GM12892 (cell line): ENCODE measurements at regions not wholly inside any gene's neighbourhood (a gene's known extent, or its start where the extent isn't known, plus 50 kb on each side); places are given as distances from the start of the nearest gene placed in this dataset.

Source experiments
- DNase-seq: peaks from one replicate; pipeline ENCODE4 v3.0.0; 2011; ENCODE audit not compliant: insufficient read length
- FAIRE-seq: peaks from 2 replicates; lab custom pipeline; 2011; peaks lifted over from hg19 to GRCh38; lab: Jason Lieb, UNC
- POLR2A ChIP-seq: IDR thresholded peaks from 2 replicates; pipeline ENCODE4 v1.6.1; 2011; ENCODE audit warnings: low read depth, low read length, control low read depth
- POLR2AphosphoS5 ChIP-seq: IDR thresholded peaks from 2 replicates; pipeline ENCODE4 v1.6.1; 2011; ENCODE audit warnings: low read depth, low read length, control low read depth
- TAF1 ChIP-seq: IDR thresholded peaks from 2 replicates; pipeline ENCODE4 v1.6.1; 2011; ENCODE audit warnings: low read depth, mild to moderate bottlenecking, control low read depth, low read length, borderline replicate concordance

- DNase-seq: no peak
- FAIRE-seq: peak; percentile 61
- no peak for TF ChIP-seq POLR2A
- TF ChIP-seq POLR2AphosphoS5: no peak
- TF ChIP-seq TAF1: no peak
Observed at GRCh38 chrX:8971116-8971515, 62.8 kb downstream of the FAM9B start.

- no peak for DNase-seq
- no peak for FAIRE-seq
- no peak for TF ChIP-seq TAF1
- no peak for TF ChIP-seq POLR2AphosphoS5
- no peak for TF ChIP-seq POLR2A
Observed at GRCh38 chrX:8969378-8969777, 64.5 kb downstream of the FAM9B start.

- FAIRE-seq (no peak), DNase-seq (no peak)
- TF ChIP-seq POLR2AphosphoS5: no peak
- no peak for TF ChIP-seq TAF1
- no peak for TF ChIP-seq POLR2A
Observed at GRCh38 chrX:8967461-8967860, 66.5 kb downstream of the FAM9B start.

GRCh38 chrX:8960957-8961468 is 72.9 kb downstream of the FAM9B start:
- DNase-seq: no peak
- FAIRE-seq: no peak
- no peak for TF ChIP-seq POLR2A
- TF ChIP-seq POLR2AphosphoS5: no peak
- no peak for TF ChIP-seq TAF1

- DNase-seq (no peak), FAIRE-seq (no peak)
- TF ChIP-seq POLR2A: no peak
- TF ChIP-seq POLR2AphosphoS5: no peak
- no peak for TF ChIP-seq TAF1
Observed at GRCh38 chrX:8955511-8955910, 78.4 kb downstream of the FAM9B start.

GRCh38 chrX:8946563-8946962 is 87.4 kb downstream of the FAM9B start:
- FAIRE-seq: no peak
- no peak for DNase-seq
- TF ChIP-seq TAF1: no peak
- no peak for TF ChIP-seq POLR2AphosphoS5
- no peak for TF ChIP-seq POLR2A

GRCh38 chrX:8939322-8939721 is 94.6 kb downstream of the FAM9B start:
- FAIRE-seq: no peak
- TF ChIP-seq POLR2AphosphoS5: no peak
- no peak for TF ChIP-seq TAF1
- TF ChIP-seq POLR2A: no peak
- DNase-seq: no peak

GRCh38 chrX:8927701-8928100 is 106.2 kb downstream of the FAM9B start:
- DNase-seq (no peak), FAIRE-seq (no peak)
- TF ChIP-seq TAF1 (no peak), POLR2AphosphoS5 (no peak), POLR2A (no peak)

- no peak for FAIRE-seq
- TF ChIP-seq POLR2AphosphoS5 (no peak), POLR2A (no peak)
- no peak for DNase-seq
Observed at GRCh38 chrX:8927066-8927635, 106.8 kb downstream of the FAM9B start.

GRCh38 chrX:8921615-8922014 is 112.3 kb downstream of the FAM9B start:
- FAIRE-seq (no peak), DNase-seq (no peak)
- TF ChIP-seq POLR2A (no peak), POLR2AphosphoS5 (no peak), TAF1 (no peak)

GRCh38 chrX:8919801-8920200 is 114.1 kb downstream of the FAM9B start:
- no peak for DNase-seq
- TF ChIP-seq TAF1: no peak
- TF ChIP-seq POLR2AphosphoS5: no peak
- TF ChIP-seq POLR2A: no peak
- no peak for FAIRE-seq

GRCh38 chrX:8916697-8917096 is 115.5 kb upstream of the FAM9A start:
- no peak for DNase-seq
- TF ChIP-seq TAF1: no peak
- no peak for TF ChIP-seq POLR2A
- no peak for TF ChIP-seq POLR2AphosphoS5
- no peak for FAIRE-seq

- TF ChIP-seq POLR2AphosphoS5: no peak
- no peak for TF ChIP-seq TAF1
- TF ChIP-seq POLR2A: no peak
- FAIRE-seq (no peak), DNase-seq (no peak)
Observed at GRCh38 chrX:8914681-8915080, 113.5 kb upstream of the FAM9A start.
